ENCODE measurements at regions not wholly inside any gene's neighbourhood (a gene's known extent, or its start where the extent isn't known, plus 50 kb on each side); places are given as distances from the start of the nearest gene placed in this dataset.
"Not testable (repeated sequence)": the region's sequence is repeated elsewhere in the genome, so short reads cannot be mapped to it uniquely, and the experiment has no call there.

GRCh38 chr4:8941492-8941805 lies 69.8 kb upstream of the HMX1 start:
- H3K27ac ChIP-seq (ENCODE audit: insufficient read depth in 1 of 2, low read depth in 1 of 2, low read length in 2 of 2, poor library complexity in 1 of 2, severe bottlenecking in 2 of 2); POLR2A ChIA-PET; H3K9me3 ChIP-seq (ENCODE audit: control extremely low read depth in 1 of 5, control insufficient read depth in 4 of 5, insufficient read depth in 2 of 5, low read depth in 1 of 5, low read length in 4 of 5); H3K4me3 ChIP-seq (ENCODE audit: control insufficient read depth in 1 of 7, extremely low read depth in 1 of 7, insufficient read depth in 4 of 7, low read depth in 2 of 7, low read length in 6 of 7); H3K4me1 ChIP-seq (ENCODE audit: control extremely low read depth in 1 of 4, control insufficient read depth in 4 of 4, insufficient read depth in 4 of 4, low read length in 3 of 4); DNase-seq; CTCF ChIA-PET; H3K36me3 ChIP-seq (ENCODE audit: control insufficient read depth in 4 of 4, insufficient read depth in 4 of 4, low read length in 3 of 4): not testable (repeated sequence)
- 94% methylated on average over 5 of the region's 6 CpGs for WGBS (ENCODE audit: insufficient coverage)
- peaks cover 0 to 40% (median 11%) of the 10 kb centered on the region in 5 experiments for H3K27me3 ChIP-seq (replicated peaks in 2 of 5; ENCODE audit: control insufficient read depth in 4 of 5, insufficient read depth in 5 of 5, low read length in 4 of 5)

GRCh38 chr4:8940792-8941491 lies 69.3 kb upstream of the HMX1 start:
- Histone ChIP-seq H3K4me1 (ENCODE audit: control extremely low read depth in 1 of 4, control insufficient read depth in 4 of 4, insufficient read depth in 4 of 4, low read length in 3 of 4) (no peaks in the 10 kb centered on the region), H3K27ac (ENCODE audit: insufficient read depth in 1 of 2, low read depth in 1 of 2, low read length in 2 of 2, poor library complexity in 1 of 2, severe bottlenecking in 2 of 2) (no peak overlapping the region), H3K4me3 (ENCODE audit: control insufficient read depth in 1 of 7, extremely low read depth in 1 of 7, insufficient read depth in 4 of 7, low read depth in 2 of 7, low read length in 6 of 7) (no peak overlapping the region), H3K9me3 (ENCODE audit: control extremely low read depth in 1 of 5, control insufficient read depth in 4 of 5, insufficient read depth in 2 of 5, low read depth in 1 of 5, low read length in 4 of 5) (peaks cover 0 to 3% (median 0%) of the 10 kb centered on the region in 5 experiments), H3K36me3 (ENCODE audit: control insufficient read depth in 4 of 4, insufficient read depth in 4 of 4, low read length in 3 of 4) (no peaks in the 10 kb centered on the region), H3K27me3 (replicated peaks in 2 of 5; ENCODE audit: control insufficient read depth in 4 of 5, insufficient read depth in 5 of 5, low read length in 4 of 5) (peaks cover 0 to 40% (median 11%) of the 10 kb centered on the region in 5 experiments)
- no peak for DNase-seq
- ChIA-PET POLR2A (no interaction called here), CTCF (interaction anchor here (1.5 kb wide), 1 partner anchor 12 kb away, joined by 3 read pairs; no protein-coding TSS in a partner anchor)
- 66% methylated on average over 19 of the region's 21 CpGs for WGBS (ENCODE audit: insufficient coverage)

GRCh38 chr4:8939840-8940742 lies 68.5 kb upstream of the HMX1 start:
- no peaks in the 10 kb centered on the region for H3K36me3 ChIP-seq (ENCODE audit: control insufficient read depth in 4 of 4, insufficient read depth in 4 of 4, low read length in 3 of 4)
- no peak overlapping the region for H3K4me3 ChIP-seq (ENCODE audit: control insufficient read depth in 1 of 7, extremely low read depth in 1 of 7, insufficient read depth in 4 of 7, low read depth in 2 of 7, low read length in 6 of 7)
- 48% methylated on average over 29 of the region's 32 CpGs for WGBS (ENCODE audit: insufficient coverage)
- H3K27me3 ChIP-seq (replicated peaks in 2 of 5; ENCODE audit: control insufficient read depth in 4 of 5, insufficient read depth in 5 of 5, low read length in 4 of 5) = peaks cover 0 to 40% (median 11%) of the 10 kb centered on the region in 5 experiments
- ChIA-PET CTCF (interaction anchor here (1.5 kb wide), 1 partner anchor 11 kb away, joined by 3 read pairs; no protein-coding TSS in a partner anchor), POLR2A (no interaction called here)
- no peaks in the 10 kb centered on the region for H3K4me1 ChIP-seq (ENCODE audit: control extremely low read depth in 1 of 4, control insufficient read depth in 4 of 4, insufficient read depth in 4 of 4, low read length in 3 of 4)
- no peak overlapping the region for H3K27ac ChIP-seq (ENCODE audit: insufficient read depth in 1 of 2, low read depth in 1 of 2, low read length in 2 of 2, poor library complexity in 1 of 2, severe bottlenecking in 2 of 2)
- H3K9me3 ChIP-seq (ENCODE audit: control extremely low read depth in 1 of 5, control insufficient read depth in 4 of 5, insufficient read depth in 2 of 5, low read depth in 1 of 5, low read length in 4 of 5) = peaks cover 0 to 9% (median 0%) of the 10 kb centered on the region in 5 experiments
- DNase-seq = no peak

GRCh38 chr4:8939160-8939839 lies 67.7 kb upstream of the HMX1 start:
- H3K27ac ChIP-seq (ENCODE audit: insufficient read depth in 1 of 2, low read depth in 1 of 2, low read length in 2 of 2, poor library complexity in 1 of 2, severe bottlenecking in 2 of 2) = no peak overlapping the region
- peaks cover 0 to 11% (median 0%) of the 10 kb centered on the region in 5 experiments for H3K9me3 ChIP-seq (ENCODE audit: control extremely low read depth in 1 of 5, control insufficient read depth in 4 of 5, insufficient read depth in 2 of 5, low read depth in 1 of 5, low read length in 4 of 5)
- peaks cover 0 to 40% (median 11%) of the 10 kb centered on the region in 5 experiments for H3K27me3 ChIP-seq (replicated peaks in 2 of 5; ENCODE audit: control insufficient read depth in 4 of 5, insufficient read depth in 5 of 5, low read length in 4 of 5)
- DNase-seq = no peak
- H3K4me3 ChIP-seq (ENCODE audit: control insufficient read depth in 1 of 7, extremely low read depth in 1 of 7, insufficient read depth in 4 of 7, low read depth in 2 of 7, low read length in 6 of 7) = no peak overlapping the region
- POLR2A ChIA-PET = no interaction called here
- no peaks in the 10 kb centered on the region for H3K36me3 ChIP-seq (ENCODE audit: control insufficient read depth in 4 of 4, insufficient read depth in 4 of 4, low read length in 3 of 4)
- 42% methylated on average over 14 of the region's 15 CpGs for WGBS (ENCODE audit: insufficient coverage)
- no peaks in the 10 kb centered on the region for H3K4me1 ChIP-seq (ENCODE audit: control extremely low read depth in 1 of 4, control insufficient read depth in 4 of 4, insufficient read depth in 4 of 4, low read length in 3 of 4)
- CTCF ChIA-PET = interaction anchor here (1.5 kb wide), 1 partner anchor 10 kb away, joined by 3 read pairs; no protein-coding TSS in a partner anchor

DNA sequence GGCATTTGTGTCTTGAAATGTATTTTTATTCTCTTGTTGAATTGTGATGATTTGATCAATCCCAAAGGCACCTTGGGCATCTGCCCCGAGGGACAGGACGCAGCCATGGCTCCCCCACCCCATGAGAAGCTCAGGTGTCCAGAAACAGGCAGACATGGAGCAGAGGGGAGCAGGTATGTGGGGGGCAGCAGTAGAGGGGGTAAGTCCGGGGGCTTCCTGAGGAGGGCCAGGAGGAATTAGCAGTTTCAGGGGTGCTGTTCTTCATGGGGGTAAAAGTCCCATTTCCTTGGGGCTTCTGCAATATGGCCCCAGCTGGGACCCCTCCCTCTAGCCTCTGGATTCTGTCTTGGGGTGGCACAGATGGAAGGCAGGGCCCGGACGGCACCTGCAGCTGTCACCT lies 67.0 kb upstream of the HMX1 start:
- no peak overlapping the region for H3K27ac ChIP-seq (ENCODE audit: insufficient read depth in 1 of 2, low read depth in 1 of 2, low read length in 2 of 2, poor library complexity in 1 of 2, severe bottlenecking in 2 of 2)
- POLR2A ChIA-PET = interaction anchor here (0.7 kb wide), 1 partner anchor 797 kb away, joined by 7 read pairs; no protein-coding TSS in a partner anchor

GRCh38 chr4:8938137-8938536 lies 66.5 kb upstream of the HMX1 start:
- Histone ChIP-seq H3K27me3 (replicated peaks in 2 of 5; ENCODE audit: control insufficient read depth in 4 of 5, insufficient read depth in 5 of 5, low read length in 4 of 5) (peaks cover 0 to 35% (median 11%) of the 10 kb centered on the region in 5 experiments), H3K4me1 (ENCODE audit: control extremely low read depth in 1 of 4, control insufficient read depth in 4 of 4, insufficient read depth in 4 of 4, low read length in 3 of 4) (no peaks in the 10 kb centered on the region), H3K9me3 (ENCODE audit: control extremely low read depth in 1 of 5, control insufficient read depth in 4 of 5, insufficient read depth in 2 of 5, low read depth in 1 of 5, low read length in 4 of 5) (peaks cover 0 to 13% (median 0%) of the 10 kb centered on the region in 5 experiments), H3K27ac (ENCODE audit: insufficient read depth in 1 of 2, low read depth in 1 of 2, low read length in 2 of 2, poor library complexity in 1 of 2, severe bottlenecking in 2 of 2) (no peak overlapping the region), H3K36me3 (ENCODE audit: control insufficient read depth in 4 of 4, insufficient read depth in 4 of 4, low read length in 3 of 4) (no peaks in the 10 kb centered on the region), H3K4me3 (ENCODE audit: control insufficient read depth in 1 of 7, extremely low read depth in 1 of 7, insufficient read depth in 4 of 7, low read depth in 2 of 7, low read length in 6 of 7) (no peak overlapping the region)
- ChIA-PET CTCF (no interaction called here), POLR2A (interaction anchor here (0.7 kb wide), 1 partner anchor 796 kb away, joined by 7 read pairs; no protein-coding TSS in a partner anchor)
- DNase-seq = no peak
- 85% methylated on average over 8 of the region's 8 CpGs for WGBS (ENCODE audit: insufficient coverage)

More for the DNA sequence above, 67.0 kb upstream of the HMX1 start:
- H3K4me3 ChIP-seq (ENCODE audit: control insufficient read depth in 1 of 7, extremely low read depth in 1 of 7, insufficient read depth in 4 of 7, low read depth in 2 of 7, low read length in 6 of 7) = no peak overlapping the region
- CTCF ChIA-PET = no interaction called here
- peaks cover 0 to 37% (median 11%) of the 10 kb centered on the region in 5 experiments for H3K27me3 ChIP-seq (replicated peaks in 2 of 5; ENCODE audit: control insufficient read depth in 4 of 5, insufficient read depth in 5 of 5, low read length in 4 of 5)
- H3K36me3 ChIP-seq (ENCODE audit: control insufficient read depth in 4 of 4, insufficient read depth in 4 of 4, low read length in 3 of 4) = no peaks in the 10 kb centered on the region
- H3K9me3 ChIP-seq (ENCODE audit: control extremely low read depth in 1 of 5, control insufficient read depth in 4 of 5, insufficient read depth in 2 of 5, low read depth in 1 of 5, low read length in 4 of 5) = peaks cover 0 to 11% (median 0%) of the 10 kb centered on the region in 5 experiments
- no peaks in the 10 kb centered on the region for H3K4me1 ChIP-seq (ENCODE audit: control extremely low read depth in 1 of 4, control insufficient read depth in 4 of 4, insufficient read depth in 4 of 4, low read length in 3 of 4)
- 92% methylated on average over 2 of the region's 5 CpGs for WGBS (ENCODE audit: insufficient coverage)
- DNase-seq = no peak
